ENCODE measurements at regions not wholly inside any gene's neighbourhood (a gene's known extent, or its start where the extent isn't known, plus 50 kb on each side); places are given as distances from the start of the nearest gene placed in this dataset.
A peak's percentile ranks its signal among the peaks of the same experiment; 100 is the strongest.
"Not testable (repeated sequence)": the region's sequence is repeated elsewhere in the genome, so short reads cannot be mapped to it uniquely, and the experiment has no call there.

DNA sequence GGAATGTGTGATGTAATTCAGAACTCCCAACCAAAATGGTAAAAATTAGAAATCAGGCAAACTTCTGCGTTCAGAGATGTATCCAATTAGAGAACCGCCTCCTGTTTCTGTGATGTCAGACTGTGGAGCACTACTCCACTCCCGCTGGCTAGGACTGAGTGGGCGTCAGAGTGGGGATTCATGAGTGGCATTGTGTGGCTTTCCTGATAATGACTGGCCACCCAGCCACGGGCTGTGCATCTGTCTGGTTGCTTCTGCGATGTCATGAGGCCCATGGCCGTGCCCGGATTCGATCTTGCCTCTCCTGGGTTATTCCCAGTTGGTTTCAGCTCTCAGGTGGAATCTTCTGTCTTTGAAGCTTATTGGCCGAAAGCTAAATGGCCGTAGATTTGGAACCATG, 87.1 kb upstream of the KCNA1 start:
- DNase-seq (ENCODE audit: low read depth in 2 of 2), result no peak

- peak in 1 of 2 donors; percentile 7 for DNase-seq (ENCODE audit: low read depth in 2 of 2)
These were observed 85.3 kb upstream of the KCNA1 start for GRCh38 chr12:4824380-4824779.

GRCh38 chr12:4825011-4825858, 84.5 kb upstream of the KCNA1 start:
- DNase-seq (ENCODE audit: low read depth in 2 of 2), result no peak

DNA sequence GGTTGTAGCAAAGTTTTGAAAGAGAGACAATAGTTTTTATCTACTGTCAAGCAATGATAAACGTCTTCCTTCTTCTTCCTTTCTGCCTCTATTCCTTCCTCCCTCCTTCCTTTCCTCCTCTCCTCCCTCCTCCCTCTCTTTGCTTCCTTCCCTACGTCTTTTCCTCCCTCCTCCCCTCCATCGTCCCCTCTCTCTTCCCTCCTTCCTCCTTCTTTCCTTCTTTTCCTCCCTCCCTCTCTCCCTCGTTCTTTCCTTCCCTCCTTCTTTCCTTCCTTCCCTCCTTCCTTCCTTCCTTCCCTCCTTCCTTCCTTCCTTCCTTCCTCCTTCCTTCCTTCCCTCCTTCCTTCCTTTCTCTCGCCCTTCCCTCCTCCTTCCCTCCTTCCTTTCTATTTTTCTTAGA, 82.8 kb upstream of the KCNA1 start:
- DNase-seq (ENCODE audit: low read depth in 2 of 2), result no peak

DNA sequence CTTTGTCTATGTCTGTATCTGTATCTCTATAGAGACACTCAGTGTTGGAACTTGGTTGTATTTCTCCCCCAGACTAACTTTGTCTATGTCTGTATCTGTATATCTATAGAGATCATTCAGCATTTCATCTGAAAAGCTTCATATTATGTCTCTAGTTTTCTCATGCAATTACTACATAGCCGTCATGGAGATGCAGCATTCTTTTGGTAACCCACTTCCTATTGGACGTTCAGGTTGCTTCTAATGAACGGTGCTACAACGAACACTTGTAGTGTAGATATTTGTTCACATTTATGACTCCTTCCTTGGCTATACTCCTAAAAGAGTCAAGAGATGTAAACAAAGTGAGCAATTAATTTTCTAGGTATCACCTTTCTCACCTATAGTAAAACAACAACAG, 81.5 kb upstream of the KCNA1 start:
- no peak for DNase-seq (ENCODE audit: low read depth in 2 of 2)

DNA sequence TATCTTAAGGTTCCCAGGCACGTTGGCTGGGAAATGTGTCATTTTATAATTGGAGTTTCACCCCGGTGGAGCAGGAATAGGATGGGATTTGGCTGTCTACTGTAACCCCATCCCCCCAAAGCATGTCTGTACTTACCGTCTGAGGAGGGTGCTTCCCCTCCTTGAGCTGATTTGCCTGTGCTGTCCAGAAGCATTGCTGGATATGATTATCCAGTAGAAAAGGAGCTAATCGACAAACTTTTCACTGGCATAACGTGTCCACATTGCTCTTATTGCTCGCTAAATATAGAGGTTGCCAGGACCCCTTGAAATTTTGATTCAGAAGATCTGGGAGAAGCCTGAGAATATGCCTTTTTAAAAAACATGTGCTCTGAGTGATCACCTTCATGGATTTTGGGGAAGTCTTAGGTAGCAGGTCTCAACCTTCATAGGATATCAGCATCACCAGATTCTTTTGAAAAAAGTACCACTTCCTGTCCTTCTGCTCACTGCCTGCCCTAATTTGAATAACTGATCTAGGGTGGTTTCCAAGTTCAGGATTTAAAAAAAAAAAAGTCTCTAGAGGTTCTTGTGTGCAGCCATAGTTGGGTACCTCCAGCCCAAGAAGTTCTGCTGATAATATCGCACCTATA, 80.4 kb upstream of the KCNA1 start:
- no peak for DNase-seq (ENCODE audit: low read depth in 2 of 2)

DNA sequence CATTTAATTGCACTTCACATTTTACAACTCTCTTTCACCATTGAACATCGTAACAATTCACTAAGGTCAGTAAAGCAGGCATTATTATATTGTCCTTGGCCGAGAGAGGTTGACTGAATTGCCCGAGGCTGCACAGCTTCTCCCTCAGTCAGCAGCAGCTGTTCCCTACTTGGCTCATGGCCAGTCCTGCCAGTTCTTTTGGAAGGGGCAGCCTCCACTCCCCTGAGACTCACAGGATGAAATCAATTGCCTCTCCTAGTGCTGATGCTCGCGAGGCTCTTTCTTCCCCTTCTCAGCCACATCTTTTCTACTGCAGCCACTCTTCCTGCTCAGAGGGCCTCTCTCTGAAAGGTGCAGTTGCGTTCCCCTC, 79.9 kb upstream of the KCNA1 start:
- DNase-seq (ENCODE audit: low read depth in 2 of 2), result no peak

DNA sequence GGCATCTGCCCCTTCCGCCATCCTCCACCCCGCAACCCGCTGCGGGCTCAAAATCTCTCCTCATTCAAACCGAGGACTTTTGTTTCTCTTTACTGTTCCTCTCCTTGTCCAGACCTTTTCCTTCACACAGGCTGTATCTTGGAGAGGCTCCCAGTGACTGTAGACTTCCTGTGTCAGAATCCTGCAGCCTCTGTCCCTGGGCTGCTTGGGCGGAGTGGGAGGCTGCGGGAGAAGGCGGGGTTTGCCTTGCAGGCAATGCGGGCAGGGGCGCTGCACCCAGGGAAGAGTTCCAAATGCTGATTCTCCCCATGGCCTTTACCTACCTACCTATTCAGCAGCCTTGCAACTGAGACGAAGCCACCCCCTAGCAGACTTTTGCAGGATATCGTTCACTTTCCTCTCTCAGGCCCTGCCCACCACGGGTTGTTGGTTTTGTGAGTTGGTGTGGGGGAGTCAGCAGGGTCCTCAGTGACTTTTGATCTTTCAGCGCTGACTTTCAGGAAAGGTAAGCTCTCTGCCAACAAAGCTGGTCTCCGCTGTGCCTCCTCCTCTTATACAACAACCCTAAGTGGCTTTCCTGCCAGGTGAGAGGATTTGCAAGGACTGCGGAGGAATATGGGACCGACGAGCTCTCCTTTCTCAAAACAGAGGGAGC, 79.0 kb upstream of the KCNA1 start:
- no peak for DNase-seq (ENCODE audit: low read depth in 2 of 2)

DNA sequence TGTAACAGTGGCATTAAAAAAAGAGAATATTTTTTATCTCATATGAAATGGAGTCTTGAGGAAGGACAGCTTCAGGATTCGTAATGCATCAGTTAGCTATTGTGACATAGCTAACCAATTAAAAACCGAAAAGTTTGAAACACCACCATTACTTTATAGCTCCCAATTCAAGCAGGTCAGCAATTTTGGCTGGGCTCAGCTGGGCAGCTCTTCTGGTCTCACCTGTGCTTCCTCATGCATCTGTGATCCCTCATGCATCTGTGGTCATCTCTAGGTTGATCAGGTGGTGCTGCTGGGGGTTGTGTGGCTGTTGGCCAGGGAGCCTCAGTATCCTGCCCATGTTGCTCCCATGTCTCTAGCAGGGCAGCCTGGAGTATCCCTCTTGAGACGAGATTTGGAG, 76.7 kb upstream of the KCNA1 start:
- DNase-seq (ENCODE audit: low read depth in 2 of 2), result no peak

DNA sequence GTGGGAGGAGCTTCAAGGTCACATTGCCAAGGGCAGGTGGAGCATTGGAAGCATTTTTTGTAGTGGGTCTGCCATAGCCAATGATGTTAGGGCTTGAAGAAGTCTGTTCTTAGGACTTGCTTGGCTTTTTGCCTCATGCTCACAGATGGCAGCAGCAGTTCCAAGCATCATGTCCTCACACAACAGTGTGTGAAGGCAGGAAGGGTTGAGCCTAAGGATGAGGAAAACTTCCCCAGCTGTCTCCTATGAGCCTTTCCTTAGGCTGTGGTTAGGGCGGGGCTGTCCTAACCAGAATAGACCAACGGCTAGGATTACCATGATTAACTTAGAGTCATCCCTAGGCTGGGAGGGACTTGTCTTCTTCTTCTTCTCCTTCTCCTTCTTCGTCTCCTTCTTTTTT, 76.2 kb upstream of the KCNA1 start:
- no peak for DNase-seq (ENCODE audit: low read depth in 2 of 2)

GRCh38 chr12:4842401-4842800, 67.3 kb upstream of the KCNA1 start:
- DNase-seq (ENCODE audit: low read depth in 2 of 2), result not testable (repeated sequence)

- no peak for DNase-seq (ENCODE audit: low read depth in 2 of 2)
These were observed 65.8 kb upstream of the KCNA1 start for GRCh38 chr12:4843907-4844306.

GRCh38 chr12:4847713-4848112, 62.0 kb upstream of the KCNA1 start:
- DNase-seq (ENCODE audit: low read depth in 2 of 2), result no peak

DNA sequence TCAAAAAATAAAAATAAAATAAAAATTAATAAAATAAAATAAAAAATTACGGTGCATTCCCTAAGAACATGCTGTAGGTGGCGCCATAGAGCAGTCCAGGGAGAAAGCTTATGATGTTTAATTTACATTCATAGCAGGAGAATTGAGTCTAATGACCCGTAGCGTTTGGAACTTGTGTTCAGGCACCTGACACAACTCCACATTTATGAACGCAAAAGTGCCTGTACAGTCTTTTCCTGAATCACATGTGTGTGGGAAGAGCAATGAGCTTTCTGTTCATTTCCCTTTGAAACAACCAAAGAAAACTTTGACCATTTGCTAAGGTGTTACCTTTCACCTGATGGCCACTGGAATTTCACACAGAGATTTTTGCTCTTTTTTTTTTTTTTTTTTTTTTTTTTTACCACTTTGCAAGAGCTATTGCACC, 60.6 kb upstream of the KCNA1 start:
- DNase-seq (ENCODE audit: low read depth in 2 of 2), result peak; percentile 57 to 64

DNA sequence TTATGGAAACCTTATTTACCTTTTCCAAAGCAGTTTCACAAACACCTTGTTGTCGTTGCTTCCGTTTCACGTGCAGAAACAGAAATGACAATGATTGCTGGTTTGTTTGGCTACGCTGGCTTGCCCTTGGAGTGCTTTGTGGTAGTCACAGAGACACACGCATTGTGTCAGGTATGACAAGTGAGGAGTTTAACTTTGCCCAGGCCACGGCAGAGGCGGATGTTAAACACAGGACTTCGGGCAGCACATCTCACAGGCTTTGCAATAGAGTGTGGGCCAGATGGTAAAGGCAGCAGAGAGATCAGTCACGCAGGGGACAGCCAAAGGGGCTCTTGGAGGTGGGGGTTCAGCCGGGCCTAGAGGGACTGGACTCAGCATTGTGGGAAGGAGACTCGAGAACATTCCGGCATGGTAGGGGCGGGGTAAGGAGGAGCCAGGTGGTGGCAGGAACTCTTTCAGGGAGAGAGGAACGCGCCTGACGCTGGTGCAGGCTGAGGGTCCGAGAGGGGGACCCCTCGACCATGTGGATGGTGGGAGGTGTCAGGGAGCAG, 59.8 kb upstream of the KCNA1 start:
- no peak for DNase-seq (ENCODE audit: low read depth in 2 of 2)

DNA sequence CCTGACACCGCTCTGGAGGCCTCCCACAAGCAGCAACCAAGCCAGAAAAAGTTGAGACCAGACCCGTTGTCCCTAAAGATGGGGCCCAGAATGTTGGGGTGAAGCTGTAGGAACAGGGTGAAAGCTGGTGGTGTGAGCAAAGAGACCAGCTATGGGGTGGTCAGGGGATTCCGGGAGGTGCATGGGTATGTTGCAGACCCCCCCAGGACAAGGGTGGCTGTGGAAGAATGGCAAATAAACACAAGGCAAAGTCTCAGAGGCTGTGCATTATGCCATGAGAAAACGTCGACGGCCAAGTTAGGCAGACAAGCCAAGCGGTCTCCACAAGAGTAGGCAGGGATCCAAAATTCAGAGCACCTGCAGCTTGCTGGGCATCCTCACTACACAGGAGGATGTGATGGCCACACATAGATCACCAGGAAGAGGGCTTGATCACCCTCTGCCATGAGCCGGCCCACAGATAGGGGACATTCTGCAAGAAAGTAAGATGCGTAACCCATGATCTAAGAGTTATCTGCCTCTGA, 58.8 kb upstream of the KCNA1 start:
- no peak for DNase-seq (ENCODE audit: low read depth in 2 of 2)

GRCh38 chr12:4852308-4852707, 57.4 kb upstream of the KCNA1 start:
- no peak for DNase-seq (ENCODE audit: low read depth in 2 of 2)

DNA sequence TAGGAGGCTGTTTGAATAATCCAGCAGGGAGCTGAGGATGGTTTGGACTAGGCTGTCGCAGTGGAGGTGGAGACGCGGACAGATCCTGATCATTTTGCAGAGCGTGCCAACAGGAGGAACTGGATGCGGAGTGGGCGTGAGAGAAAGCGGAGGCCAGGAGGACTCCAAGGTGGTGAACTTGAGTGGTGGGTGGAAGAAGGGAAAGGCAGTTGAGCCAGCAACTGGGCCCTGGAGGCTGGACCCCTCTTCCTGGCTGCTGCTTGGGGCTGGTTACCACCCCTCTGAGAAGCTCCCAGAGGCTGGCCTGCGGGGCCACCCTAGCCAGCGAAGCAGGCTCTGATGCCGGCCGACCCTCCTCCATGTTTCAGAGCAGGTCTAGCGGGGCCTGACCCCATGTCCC, 56.8 kb upstream of the KCNA1 start:
- no peak for DNase-seq (ENCODE audit: low read depth in 2 of 2)

DNA sequence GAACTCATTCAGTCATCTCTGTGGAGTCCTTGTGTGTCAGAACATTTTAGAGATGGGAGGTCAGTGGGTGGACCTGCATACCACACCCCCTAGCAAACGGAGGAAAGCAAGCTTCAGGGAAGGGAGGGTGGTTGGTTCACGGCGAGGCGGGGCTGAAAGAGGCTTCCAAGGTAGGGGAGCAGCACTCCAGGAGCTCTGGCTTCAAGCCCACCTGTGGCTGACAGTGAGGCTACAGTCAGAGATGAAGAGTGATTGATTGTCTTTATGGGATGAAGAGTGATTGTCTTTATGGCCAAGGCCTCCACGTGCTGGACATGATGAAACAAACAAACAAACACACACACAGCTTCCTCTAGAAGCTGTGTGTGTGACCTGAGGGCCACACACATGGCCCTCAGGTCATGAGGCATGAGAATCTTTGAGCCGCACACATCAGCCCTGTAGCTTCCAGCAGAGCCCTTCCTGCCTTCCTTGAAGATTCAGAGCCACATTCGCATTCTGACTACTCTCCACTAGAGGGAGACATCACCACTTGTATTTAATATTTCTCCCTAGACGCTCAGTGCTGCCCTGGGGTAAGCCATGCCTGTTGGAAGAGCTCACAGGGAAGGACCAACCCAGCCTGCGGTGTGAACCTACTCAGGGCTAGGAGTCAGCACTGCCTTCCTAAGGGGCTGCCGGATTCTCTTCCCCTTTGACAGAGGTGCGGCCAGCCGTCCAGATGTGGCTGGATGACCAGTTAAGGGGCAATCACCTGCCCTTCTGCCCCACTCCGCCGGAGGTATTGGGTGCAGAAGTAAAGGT, 54.4 kb upstream of the KCNA1 start:
- peak; percentile 72 to 80 for DNase-seq (ENCODE audit: low read depth in 2 of 2)

GRCh38 chr12:4856596-4856995, 53.1 kb upstream of the KCNA1 start:
- DNase-seq (ENCODE audit: low read depth in 2 of 2), result no peak

Data from lung microvascular endothelial cell (primary cell).